ENCODE measurements at regions not wholly inside any gene's neighbourhood (a gene's known extent, or its start where the extent isn't known, plus 50 kb on each side); places are given as distances from the start of the nearest gene placed in this dataset.

DNA sequence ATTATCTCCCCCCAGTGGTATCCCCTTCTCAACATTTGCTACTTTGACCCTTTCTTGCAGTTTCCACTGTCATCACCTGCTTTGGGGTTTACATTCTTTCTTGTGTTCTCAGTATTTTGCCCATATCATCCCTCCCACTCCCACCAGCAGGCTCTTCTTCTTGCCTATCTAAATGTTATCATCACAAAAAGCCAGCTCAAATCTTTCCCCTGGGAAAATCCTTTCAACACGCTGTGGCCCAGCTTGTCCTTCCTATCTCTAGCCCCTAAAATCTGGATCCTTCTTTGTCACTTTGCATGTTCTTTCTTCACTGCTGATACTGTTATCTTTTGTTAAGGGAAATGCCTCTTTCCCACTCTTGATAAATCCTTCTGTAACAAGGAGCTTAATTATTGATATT is 138.2 kb downstream of the RAD51AP2 start:
- TF ChIP-seq, protein P1, sequence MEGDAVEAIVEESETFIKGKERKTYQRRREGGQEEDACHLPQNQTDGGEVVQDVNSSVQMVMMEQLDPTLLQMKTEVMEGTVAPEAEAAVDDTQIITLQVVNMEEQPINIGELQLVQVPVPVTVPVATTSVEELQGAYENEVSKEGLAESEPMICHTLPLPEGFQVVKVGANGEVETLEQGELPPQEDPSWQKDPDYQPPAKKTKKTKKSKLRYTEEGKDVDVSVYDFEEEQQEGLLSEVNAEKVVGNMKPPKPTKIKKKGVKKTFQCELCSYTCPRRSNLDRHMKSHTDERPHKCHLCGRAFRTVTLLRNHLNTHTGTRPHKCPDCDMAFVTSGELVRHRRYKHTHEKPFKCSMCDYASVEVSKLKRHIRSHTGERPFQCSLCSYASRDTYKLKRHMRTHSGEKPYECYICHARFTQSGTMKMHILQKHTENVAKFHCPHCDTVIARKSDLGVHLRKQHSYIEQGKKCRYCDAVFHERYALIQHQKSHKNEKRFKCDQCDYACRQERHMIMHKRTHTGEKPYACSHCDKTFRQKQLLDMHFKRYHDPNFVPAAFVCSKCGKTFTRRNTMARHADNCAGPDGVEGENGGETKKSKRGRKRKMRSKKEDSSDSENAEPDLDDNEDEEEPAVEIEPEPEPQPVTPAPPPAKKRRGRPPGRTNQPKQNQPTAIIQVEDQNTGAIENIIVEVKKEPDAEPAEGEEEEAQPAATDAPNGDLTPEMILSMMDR (IDR thresholded peaks at IDR 0.05) = no peak
- POLR2A ChIA-PET = no interaction called here
- H3K36me3 Mint-ChIP-seq (ENCODE audit: low read depth) = no peaks in the 10 kb centered on the region
- Histone ChIP-seq H3K27ac (ENCODE audit: low read depth in 1 of 2, low read length in 2 of 2) (no peak overlapping the region), H3K36me3 (ENCODE audit: insufficient read depth, low read length) (no peaks in the 10 kb centered on the region), H3K4me3 (ENCODE audit: low read length) (no peak overlapping the region), H3K27me3 (ENCODE audit: control insufficient read depth in 1 of 2, insufficient read depth in 2 of 2, low read length in 2 of 2) (no peaks in the 10 kb centered on the region), H3K9me3 (ENCODE audit: control insufficient read depth in 1 of 2, insufficient read depth in 1 of 2, low read length in 2 of 2) (no peaks in the 10 kb centered on the region), H3K4me1 (ENCODE audit: insufficient read depth, low read length) (no peaks in the 10 kb centered on the region)
- CTCF ChIA-PET = no interaction called here
- H3K27me3 Mint-ChIP-seq = no peaks in the 10 kb centered on the region
- ATAC-seq (ENCODE audit: poor library complexity) (no peak), DNase-seq (no peak)
- H3K27ac Mint-ChIP-seq = no peak overlapping the region
- intact Hi-C loops (cut with DNase I, micrococcal nuclease) = no loop called here
- peaks cover 3% of the 10 kb centered on the region for H3K9me3 Mint-ChIP-seq
- no peaks in the 10 kb centered on the region for H3K4me1 Mint-ChIP-seq (ENCODE audit: low read depth)
- no peak overlapping the region for H3K4me3 Mint-ChIP-seq

DNA sequence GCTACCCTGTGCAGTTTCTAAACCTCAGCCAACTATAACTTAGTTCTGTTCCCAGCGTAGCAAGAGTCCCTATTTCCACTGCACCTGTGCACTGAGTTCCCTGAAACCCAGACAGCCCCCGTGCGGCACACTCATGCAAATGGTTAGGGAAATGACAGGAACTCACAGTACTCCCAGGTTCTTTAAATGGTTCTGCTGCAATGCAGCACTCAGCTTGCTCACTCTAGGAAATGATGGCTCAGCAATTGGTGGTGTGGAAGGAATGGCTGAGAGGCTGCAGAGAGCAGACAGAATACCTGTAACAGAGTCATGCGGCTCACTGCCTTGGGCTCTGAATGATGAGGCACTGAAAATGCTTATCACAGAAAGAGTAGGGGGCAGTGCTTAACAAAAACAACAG is 143.0 kb downstream of the RAD51AP2 start:
- Histone ChIP-seq H3K27ac (ENCODE audit: low read depth in 1 of 2, low read length in 2 of 2) (no peak overlapping the region), H3K4me3 (ENCODE audit: low read length) (no peak overlapping the region), H3K4me1 (ENCODE audit: insufficient read depth, low read length) (no peaks in the 10 kb centered on the region), H3K27me3 (ENCODE audit: control insufficient read depth in 1 of 2, insufficient read depth in 2 of 2, low read length in 2 of 2) (no peaks in the 10 kb centered on the region), H3K9me3 (ENCODE audit: control insufficient read depth in 1 of 2, insufficient read depth in 1 of 2, low read length in 2 of 2) (peaks cover 0 to 6% of the 10 kb centered on the region in 2 experiments), H3K36me3 (ENCODE audit: insufficient read depth, low read length) (no peaks in the 10 kb centered on the region)
- ChIA-PET POLR2A (no interaction called here), CTCF (no interaction called here)
- intact Hi-C loops (cut with DNase I, micrococcal nuclease) = no loop called here
- ATAC-seq (ENCODE audit: poor library complexity) (no peak), DNase-seq (no peak)
- Mint-ChIP-seq H3K4me3 (no peak overlapping the region), H3K27ac (no peak overlapping the region), H3K36me3 (ENCODE audit: low read depth) (no peaks in the 10 kb centered on the region), H3K9me3 (peaks cover 12% of the 10 kb centered on the region), H3K27me3 (no peaks in the 10 kb centered on the region), H3K4me1 (ENCODE audit: low read depth) (no peaks in the 10 kb centered on the region)
- TF ChIP-seq, protein P1 (IDR thresholded peaks at IDR 0.05) = no peak

DNA sequence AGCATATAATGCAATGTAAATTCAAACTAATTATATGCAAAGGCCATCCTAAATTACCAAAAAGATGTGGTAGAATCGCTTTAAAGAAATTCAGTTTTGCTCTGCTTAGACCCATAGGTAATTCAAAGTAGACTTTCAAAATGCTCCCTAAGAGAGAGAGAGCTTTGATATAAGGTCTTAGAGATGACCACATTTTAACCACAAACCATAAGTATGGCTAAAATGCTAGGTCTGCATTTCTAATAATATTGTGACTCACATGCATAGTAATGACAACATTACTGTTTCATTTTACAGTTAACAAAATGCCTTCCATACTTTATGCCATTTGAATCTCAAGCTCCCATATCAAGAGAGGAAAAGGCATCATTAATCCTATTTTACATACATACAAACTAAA is 144.5 kb downstream of the RAD51AP2 start:
- intact Hi-C loops (cut with DNase I, micrococcal nuclease) = no loop called here
- Mint-ChIP-seq H3K27ac (no peak overlapping the region), H3K4me1 (ENCODE audit: low read depth) (no peaks in the 10 kb centered on the region), H3K36me3 (ENCODE audit: low read depth) (no peaks in the 10 kb centered on the region), H3K4me3 (no peak overlapping the region), H3K27me3 (no peaks in the 10 kb centered on the region), H3K9me3 (peaks cover 12% of the 10 kb centered on the region)
- POLR2A ChIA-PET = no interaction called here
- peaks cover 0 to 6% of the 10 kb centered on the region in 2 experiments for H3K9me3 ChIP-seq (ENCODE audit: control insufficient read depth in 1 of 2, insufficient read depth in 1 of 2, low read length in 2 of 2)
- H3K36me3 ChIP-seq (ENCODE audit: insufficient read depth, low read length) = no peaks in the 10 kb centered on the region
- CTCF ChIA-PET = no interaction called here
- no peak overlapping the region for H3K4me3 ChIP-seq (ENCODE audit: low read length)
- H3K27ac ChIP-seq (ENCODE audit: low read depth in 1 of 2, low read length in 2 of 2) = no peak overlapping the region
- DNase-seq = no peak
- no peaks in the 10 kb centered on the region for H3K27me3 ChIP-seq (ENCODE audit: control insufficient read depth in 1 of 2, insufficient read depth in 2 of 2, low read length in 2 of 2)
- TF ChIP-seq, protein P1 (IDR thresholded peaks at IDR 0.05) = no peak
- no peaks in the 10 kb centered on the region for H3K4me1 ChIP-seq (ENCODE audit: insufficient read depth, low read length)
- no peak for ATAC-seq (ENCODE audit: poor library complexity)
